NCI-H226 (cell line): ENCODE measurements at regions not wholly inside any gene's neighbourhood (a gene's known extent, or its start where the extent isn't known, plus 50 kb on each side); places are given as distances from the start of the nearest gene placed in this dataset.
"Not testable (repeated sequence)": the region's sequence is repeated elsewhere in the genome, so short reads cannot be mapped to it uniquely, and the experiment has no call there.

Source experiments
- DNase-seq: peaks from one replicate; pipeline ENCODE4 v3.0.0-alpha.2; 2015

DNA sequence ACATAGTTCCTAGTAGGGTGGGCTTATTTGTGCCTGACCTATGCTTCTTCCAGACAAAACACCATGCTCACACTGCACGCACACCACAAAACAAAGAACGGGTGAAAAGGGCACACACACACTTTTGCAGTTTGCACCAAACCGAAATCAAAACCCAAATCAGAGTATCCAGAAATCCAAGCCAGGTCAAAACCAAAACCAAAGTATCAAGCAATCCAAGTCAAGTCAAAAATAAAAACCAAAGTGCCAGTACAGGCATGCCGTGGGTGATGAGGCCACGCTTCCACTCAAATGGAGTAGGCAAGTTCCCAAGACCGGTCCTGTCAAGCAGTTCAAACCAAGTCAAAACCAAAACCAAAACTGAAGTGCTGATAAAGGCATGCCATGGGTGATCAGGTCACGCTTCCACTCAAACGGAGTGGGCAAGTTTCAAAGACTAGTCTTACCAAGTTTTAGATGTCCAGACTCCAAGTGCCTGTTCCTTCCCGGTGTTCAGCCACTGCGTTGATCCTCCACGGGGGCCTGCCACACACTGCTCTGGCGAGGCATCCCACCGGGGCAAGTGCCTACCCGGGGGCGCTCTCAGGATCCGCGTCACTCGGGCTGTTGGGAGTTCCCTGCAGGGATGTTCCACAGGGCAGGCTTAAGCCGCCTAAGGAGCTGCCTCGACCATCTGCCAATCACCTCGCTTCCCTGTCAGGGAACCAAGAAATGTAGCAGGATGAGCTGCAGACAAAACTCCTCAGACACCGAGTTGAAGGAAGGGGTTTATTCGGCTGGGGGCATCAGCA, 184.5 kb upstream of the SGO1 start:
- not testable (repeated sequence) for DNase-seq

DNA sequence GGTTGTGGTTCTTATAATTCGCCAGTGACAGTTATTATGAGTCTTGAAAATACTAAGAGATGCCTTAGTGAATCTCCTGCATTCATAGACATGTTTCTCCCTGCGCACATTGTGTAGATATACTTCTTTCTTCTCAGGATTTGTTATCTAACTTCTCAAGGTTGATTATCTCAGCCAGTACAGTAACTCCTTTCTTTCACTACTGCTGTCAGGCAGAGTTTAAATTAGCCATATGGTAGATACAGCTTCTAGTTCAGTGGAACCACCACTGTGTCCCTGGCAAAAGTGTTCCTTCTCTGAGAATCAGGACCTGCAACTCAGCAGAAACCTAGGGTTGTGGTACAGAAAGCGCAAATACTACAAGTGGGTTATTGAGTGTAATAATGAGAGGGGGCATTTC, 175.0 kb upstream of the SGO1 start:
- DNase-seq: no peak

DNA sequence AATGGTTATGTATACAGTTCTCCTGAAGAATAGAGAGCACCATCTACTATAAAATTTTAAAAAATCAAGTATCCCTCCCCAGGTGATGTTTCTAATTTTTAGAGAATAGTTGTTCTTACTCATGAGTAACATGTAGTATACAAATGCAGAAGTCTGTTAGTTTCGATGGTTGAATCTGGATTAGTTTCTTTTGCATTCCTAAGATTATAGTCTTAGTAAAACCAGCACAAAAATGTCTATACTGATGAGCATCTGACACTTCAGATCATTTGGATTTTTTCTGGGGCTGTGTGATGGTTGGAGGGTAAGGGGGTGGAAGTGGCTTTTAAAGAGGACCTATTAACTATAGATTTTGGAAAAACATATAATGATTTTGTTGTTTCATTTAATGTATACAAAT, 167.3 kb upstream of the SGO1 start:
- no peak for DNase-seq

DNA sequence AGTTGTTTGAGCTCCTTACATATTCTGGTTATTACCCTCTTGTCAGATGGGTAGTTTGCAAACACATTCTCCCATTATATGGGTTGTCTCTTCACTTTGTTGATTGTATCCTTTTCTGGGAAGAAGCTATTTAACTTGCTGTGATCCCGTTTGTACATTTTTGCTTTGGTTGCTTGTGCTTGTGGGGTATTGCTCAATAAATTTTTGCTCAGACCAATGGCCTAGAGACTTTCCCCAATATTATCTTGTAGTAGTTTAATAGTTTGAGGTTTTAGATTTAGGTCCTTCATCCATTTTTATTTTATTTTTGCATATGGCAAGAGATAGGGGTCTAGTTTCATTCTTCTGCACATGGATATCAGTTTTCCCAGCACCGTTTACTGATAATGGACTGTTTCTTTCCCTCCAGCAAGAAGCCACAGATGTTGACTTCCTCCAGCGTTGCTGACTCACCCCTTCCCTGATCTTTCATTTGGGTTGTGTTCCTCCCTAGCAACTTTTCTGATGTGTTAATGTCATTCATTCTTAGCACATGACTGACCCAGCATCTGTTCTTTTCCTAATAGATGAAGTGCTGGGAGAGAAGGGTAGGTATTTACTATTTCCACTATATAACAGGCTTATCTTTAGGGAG, 166.7 kb upstream of the SGO1 start:
- DNase-seq: peak; percentile 86

DNA sequence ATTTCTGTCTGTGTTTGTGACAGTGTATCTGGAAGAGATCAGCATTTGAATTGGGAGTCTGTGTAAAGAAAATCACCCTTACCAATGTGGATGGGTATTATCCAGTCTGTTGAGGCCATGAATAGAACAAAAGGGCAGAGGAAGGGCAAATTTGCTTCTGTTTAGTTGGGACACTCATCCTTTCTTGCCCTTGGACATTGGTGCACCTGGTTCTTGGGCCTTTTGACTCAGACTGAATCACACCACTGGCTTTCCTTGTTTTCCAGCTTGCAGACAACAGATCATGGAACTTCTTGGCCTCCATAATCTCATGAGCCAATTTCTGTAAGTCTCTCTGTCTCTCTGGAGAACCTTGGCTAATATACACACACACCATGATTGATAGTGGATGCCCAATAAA, 164.4 kb upstream of the SGO1 start:
- no peak for DNase-seq

DNA sequence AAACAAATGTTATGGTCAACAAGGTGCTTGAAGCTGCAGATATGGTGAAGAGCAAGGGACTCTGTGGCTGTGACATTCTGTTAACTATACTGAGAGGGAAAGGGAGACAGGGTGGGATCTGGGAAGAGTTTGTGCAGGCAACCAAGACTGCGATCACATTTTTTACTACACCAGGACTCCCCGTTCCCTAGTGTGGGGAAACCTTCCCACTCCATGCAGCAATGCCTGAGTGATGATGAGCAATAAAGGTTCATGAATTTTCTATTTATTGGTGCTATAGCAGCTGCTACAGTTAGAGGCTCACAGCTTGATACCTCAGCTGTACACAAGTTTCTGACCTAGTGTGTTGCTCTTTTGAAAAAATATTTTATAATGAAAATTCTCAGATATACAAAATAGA, 160.9 kb upstream of the SGO1 start:
- DNase-seq: no peak

DNA sequence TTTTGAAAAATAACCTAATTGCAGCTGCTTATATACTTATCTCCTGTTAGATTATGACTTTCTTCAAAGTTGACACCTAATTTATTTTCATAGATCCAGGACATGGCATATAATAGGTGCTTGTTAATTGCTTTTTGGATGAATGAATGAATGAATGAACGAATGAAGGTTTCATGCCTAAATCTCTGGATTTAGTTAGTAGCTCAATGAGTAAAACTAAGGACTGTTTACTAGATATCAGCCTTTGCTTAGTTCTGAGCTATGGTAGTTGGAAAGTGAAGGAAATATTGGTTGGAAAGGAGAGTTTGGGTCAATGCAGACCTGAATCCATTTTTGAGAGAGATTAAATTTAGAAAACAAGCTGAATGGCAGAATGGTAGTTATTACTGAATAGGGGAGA, 160.4 kb upstream of the SGO1 start:
- DNase-seq: no peak

DNA sequence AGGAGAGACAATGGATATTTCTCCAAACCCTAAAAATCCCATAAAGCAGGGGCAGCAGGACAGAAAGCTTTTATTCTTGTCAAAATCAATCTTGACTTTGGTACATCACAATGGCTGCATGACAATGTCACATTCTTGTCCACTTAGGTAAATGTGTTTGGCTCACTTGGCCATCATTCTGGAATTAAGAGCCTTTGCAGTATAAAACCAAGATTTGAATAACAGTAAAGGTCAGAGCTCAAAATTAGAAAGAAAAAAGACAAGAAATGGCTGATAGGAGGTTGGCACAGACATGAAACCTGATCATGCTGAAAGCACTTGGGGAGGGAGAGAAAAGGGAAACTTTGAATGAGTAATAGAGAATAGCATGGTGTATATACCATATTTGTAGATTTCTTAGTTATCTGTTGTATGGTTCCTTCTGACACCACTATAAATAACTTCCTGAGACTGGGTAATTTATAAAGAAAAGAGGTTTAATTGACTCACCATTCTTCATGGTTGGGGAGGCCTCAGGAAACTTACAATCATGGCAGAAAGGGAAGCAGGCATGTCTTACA, 158.5 kb upstream of the SGO1 start:
- DNase-seq: no peak

DNA sequence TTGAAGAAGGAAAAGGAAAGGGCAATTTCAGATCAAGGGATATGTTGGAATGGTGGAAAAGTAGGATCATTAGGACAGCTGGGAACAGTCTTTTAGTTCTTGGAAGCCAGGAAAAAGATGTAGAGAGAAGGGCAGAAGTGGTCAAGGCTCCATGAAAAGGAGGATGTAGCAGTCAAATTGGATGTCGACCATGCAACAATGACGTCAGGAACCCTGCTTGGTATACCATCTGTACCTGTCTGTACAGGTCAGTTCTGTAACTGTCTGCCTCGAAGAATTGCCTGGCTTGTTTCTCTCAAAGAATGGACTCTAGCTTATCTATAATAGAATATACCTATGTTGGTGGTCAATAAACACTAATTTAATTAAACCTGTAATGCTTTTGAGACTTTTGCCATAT, 157.8 kb upstream of the SGO1 start:
- no peak for DNase-seq

DNA sequence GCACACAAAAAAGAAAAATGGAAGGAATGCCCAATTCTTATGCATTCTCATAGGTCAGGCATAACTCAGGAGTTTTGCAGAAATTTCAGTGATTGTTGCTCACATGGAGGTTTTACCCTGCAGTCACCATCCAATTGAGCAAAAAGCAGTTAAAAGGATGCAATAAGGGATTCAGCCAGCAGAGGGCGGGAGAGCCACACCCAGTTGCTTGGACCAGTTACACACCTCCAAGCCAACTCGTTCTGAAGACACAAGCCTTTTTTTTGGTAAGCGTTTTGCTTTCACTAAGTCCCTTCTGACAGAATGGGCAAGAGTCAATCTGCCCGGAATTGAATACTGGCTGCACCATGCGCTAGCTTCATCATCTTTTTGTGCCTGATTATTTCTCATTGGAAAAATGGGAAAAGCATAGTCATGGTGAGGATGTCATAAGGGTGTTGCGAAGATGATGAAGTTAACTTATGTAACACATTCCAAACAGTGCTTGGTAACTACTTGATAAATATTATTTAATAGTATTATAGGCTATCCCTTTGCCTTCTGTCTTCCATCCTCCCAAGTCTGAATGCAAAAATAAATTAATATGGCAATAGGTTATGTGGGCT, 154.4 kb upstream of the SGO1 start:
- DNase-seq: peak; percentile 58

DNA sequence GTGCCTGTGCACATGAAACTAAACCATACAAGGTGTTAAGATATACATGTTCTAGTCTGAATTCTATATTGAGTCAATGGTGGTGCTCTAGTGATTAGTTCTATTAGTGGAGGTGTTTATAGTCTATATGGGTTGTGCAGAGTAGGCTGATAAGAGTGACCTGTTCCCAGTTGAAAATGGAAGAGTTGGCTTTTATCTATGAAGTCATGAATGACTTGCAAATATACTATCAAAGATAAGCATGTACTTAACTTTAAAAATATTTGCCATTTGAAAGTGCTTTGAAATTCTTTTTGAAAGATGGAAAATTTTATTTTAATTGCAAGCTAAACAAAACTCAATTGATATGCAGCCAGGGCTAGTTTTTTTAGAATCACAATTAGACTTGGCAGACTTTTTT, 150.6 kb upstream of the SGO1 start:
- no peak for DNase-seq

DNA sequence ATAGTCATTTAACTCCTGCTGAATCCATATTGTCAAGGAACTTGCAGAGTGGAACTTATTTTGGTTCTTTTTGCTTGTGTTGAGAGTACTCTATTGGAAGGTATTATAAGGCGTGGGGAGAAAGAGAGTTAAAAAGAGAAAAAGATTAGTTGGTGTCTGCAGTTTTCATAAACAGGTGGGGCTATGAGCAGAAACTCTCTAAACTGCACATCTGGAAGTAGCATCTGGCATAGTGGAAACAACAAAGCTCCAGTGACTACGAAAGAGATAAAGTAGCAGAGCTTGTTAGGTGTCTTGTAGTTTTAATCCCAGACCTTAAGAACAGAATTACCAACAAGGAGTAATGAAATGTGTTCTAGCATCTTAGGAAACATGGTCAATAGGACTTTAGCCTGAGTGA, 148.8 kb upstream of the SGO1 start:
- DNase-seq: no peak

DNA sequence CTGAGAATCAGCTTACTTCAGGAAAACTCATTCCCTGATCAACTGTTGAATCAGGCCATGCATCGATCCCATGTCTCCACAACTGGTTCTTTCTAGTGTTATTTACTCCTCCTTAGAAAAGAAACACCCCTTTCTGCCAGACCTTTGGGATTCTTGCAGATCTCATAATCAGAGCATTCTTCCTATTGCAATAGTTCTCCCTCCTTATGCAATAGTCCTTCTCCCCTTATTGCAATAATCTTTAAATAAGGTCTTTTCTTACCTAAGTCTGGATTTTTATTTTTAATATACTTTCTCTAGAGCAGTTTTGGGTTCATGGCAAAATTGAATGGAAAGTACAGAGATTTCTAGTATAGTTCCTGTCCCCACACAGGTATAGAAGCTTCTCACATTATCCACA, 141.9 kb upstream of the SGO1 start:
- no peak for DNase-seq

DNA sequence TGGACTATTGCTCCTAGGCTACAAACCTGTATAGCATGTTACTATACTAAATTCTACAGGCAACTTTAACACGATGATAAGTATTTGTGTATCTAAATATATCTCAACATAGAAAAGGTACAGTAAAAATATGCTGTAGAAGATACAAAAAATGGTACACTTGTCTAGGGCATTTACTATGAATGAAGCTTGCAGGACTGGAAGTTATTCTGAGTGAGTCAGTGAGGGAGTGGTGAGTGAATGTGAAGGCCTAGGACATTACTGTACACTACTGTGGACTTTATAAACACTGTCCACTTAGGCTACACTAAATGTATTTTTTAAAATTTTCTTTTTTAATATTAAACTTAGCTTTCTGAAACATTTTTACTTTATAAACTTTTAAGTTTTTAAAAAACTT, 140.5 kb upstream of the SGO1 start:
- DNase-seq: peak; percentile 77

DNA sequence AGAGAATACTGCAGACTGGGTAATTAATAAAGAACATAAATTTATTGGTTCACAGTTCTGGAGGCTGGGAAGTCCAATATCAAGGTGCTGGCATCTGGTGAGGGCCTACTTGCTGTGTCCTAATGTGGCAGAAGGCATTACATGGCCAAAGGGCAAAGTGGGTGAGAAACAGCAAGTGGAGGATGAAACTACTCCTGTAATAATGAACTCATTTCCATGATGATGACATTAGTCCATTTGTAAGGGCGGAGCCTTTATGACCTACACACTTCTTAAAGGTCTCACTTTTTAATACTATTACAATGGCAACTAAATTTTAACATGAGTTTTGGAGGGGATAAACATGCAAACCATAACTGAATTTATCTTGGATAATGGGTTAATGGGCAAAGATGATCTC, 139.6 kb upstream of the SGO1 start:
- DNase-seq: no peak

DNA sequence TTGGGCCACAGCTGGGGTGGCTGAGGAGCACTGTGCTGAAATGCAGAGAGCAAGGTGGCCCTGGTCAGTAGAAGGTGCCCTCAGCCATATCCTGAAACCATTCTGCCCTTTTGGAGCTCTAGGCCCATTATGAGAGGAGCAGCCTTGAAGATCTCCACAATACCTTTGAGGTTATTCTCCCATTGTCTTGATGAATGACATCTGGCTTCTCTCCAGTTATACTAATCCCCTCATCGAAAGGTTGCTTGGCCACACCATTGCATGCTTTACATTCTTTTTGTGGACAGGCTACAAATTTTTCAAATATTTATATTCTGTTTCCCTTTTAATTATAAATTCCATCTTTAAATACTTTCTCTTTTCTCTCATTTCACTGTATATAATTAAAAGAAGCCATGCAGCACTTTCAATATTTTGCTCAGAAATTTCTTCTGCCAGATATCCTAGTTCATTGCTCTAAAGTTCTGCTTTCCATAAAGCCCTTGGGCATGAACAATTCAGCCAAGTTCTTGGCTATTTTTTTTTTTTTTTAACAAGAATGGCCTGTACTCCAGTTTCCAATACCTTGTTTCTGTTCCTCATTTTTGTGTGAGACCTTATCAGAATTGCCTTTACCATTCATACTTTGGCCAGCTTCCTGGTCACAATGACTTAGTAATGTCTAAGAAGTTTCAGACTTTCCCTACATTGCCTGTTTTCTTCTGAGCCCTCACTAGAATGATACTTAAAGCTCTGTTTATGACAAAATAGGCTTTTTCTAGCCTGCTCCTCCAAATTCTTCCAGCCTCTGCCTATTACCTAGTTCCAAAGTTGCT, 138.9 kb upstream of the SGO1 start:
- peak; percentile 73 for DNase-seq

DNA sequence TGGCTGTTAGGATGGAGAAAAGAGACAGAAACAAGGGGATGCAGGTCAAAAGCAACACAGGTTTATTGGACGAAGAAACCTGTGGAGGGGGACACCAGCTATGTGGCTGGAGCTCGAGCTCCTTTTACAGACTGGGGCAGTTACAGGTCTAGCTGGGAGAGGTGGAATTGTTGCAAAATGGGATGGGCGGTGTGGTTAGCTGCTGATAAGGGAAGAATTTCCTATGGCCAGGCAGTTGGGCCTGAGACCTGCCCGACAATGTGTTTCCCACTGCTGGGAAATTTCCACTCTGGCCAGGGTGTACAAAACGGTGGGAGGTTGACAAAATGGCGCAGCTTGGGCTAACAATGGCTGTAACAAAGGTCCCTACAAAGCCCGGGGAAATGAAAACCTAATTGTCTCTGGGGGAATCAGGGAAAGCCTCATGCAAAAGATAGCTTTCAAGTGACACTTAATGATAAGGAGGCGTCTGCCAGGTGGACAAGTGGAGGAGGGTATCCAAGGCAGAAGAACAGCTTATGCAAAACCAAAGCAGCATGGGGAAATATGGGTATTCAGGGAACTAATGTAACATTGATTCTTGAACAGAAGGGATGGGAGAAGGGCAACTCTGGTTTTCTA, 137.4 kb upstream of the SGO1 start:
- peak; percentile 92 for DNase-seq

DNA sequence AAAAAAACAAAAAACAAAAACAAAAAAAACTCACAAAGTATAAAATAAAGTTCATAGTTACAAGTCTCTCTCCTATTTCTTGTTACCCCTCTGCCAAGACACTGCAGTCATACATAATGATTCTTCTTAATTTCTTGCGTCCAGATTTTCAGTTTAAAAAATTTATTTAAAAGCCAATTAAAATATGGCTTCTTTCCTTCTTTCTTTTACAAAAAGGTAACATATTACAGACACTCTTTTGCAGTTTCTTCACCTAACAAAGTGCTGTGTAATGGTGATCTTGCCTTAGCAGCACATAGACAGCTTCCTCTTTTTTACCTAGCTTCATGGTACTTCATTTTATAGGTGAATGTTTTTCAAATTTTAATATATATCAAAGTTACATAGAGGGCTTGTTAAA, 136.1 kb upstream of the SGO1 start:
- no peak for DNase-seq

DNA sequence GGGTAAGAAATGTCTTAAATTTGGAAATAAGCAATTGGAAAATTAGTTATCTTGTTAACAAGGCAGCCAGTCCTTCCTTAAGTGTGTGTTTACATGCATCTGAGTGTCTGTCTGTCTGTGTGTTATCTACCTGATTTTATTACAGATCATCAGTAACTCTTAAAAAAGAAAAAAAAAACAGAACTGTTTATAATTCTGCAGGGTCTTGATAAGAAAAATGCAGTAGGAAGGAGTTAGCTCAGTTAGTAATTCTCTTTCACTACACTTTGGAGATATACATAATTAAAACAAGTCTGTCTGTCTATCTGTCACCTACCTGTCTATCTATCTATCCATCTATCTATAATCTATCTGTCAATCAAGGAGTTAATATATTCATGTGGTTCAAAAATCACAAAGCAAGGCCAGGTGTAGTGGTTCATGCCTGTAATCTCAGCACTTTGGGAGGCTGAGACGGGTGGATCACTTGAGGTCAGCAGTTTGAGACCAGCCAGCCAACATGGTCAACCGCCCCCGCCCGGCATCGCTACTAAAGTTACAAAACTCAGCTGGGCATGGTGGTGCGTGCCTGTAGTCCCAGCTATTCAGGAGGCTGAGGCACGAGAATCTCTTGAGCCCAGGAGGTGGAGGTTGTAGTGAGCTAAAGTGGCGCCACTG, 135.5 kb upstream of the SGO1 start:
- DNase-seq: no peak

DNA sequence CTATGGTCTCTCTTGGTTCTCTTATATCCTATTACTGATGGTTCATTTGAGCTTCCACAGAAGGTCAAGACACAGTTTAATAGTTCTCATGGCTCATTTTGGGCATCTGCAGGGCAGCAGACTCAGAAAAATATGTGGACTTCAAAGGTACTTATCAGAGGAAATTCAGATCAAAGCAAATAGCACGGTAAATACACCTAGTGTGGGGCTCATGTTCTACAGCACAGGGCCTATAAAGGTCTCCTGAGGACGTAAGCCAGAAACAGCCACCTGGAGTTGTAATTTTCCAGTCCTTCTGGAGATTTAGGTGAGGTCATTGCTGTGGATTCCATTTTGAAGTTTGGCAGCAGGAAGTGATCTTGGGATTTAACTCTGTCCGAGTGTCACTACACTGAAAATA, 134.5 kb upstream of the SGO1 start:
- DNase-seq: no peak

DNA sequence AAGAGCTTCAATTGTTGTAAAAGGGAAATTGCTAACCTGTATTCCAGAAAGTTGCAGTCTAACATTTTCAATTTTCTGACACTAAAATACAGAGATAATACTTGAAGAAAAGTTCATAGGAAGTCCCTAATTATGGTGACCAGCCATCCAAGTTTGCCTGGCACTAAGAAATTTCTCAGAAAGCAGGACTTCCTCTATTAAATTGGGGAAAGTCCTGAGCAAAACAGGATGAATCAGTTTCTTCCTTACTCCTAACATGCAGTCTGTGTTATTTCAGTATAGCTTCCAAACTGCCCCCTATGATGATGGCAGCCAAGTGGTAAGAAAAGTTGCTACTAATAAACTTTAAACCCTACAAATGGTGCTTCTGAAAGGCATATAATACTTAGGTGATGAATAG, 133.5 kb upstream of the SGO1 start:
- DNase-seq: no peak

DNA sequence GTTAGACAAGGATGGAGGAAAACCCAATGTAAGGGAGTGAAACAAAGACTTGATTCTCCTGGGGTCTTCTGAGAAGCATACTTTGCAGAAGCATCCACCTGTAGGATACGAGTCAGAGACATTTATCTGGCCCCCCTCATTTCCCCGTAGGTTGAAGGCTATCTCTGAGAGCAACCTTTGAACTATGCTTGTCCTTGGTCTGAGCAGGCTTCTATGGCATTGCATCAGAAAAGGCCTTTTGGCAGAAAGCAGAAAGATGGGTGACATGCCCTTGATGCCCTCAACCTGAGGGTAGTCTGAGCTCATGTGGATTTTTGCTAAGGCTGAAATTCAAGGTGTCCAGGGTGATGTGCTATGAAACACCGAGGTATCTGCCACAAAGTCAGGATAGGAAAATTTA, 131.6 kb upstream of the SGO1 start:
- no peak for DNase-seq
